ENCODE measurements at regions not wholly inside any gene's neighbourhood (a gene's known extent, or its start where the extent isn't known, plus 50 kb on each side); places are given as distances from the start of the nearest gene placed in this dataset.

DNA sequence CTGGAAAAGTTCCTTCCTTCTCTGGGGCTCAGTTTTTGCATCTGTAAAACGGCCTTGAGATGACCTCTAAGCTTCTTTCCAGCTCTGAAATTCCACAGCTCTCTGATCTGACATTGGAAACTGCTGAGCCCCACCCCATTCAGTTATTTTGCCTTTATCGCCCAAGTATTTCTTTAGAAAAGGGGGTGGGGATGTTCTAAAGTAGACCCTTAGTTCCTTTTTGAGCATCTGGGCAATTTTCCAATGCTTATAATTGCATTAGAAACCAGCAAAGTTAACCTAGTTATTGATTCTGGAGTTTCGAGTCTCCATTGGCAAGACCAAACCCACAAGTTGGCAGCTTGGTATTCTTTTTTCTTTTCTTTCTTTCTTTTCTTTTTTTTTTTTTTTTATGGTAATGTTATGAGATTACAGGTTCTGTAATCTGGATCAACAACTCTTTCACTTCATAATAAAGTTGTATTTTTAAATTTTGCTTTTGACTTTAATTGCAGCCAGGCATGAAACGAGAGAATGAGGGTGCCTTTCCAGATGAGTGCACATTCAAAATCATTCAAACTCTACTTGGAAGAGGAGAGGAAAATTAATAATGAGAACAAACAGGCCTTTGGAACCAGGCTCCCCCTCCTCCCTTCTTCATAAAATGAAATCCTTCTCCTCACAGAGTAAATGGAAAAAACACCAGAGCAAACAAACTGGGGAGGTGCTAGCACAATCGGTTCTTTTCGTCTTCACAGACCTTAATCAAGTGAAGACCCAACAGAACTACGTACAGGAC lies 76.8 kb upstream of the LRIG1 start:
- H3K4me3 Mint-ChIP-seq: no peak overlapping the region
- POLR2A ChIA-PET: no interaction called here
- ATAC-seq (no peak), DNase-seq (no peak)
- peaks cover 3 to 8% (median 5%) of the 10 kb centered on the region in 4 donors for H3K4me1 Mint-ChIP-seq
- H3K9me3 Mint-ChIP-seq: peaks cover 3 to 17% (median 10%) of the 10 kb centered on the region in 9 donors
- H3K27ac Mint-ChIP-seq: no peak overlapping the region
- H3K27me3 Mint-ChIP-seq: peaks cover 12 to 62% (median 24%) of the 10 kb centered on the region in 5 donors
- peaks cover 3 to 13% (median 5%) of the 10 kb centered on the region in 3 donors for H3K36me3 Mint-ChIP-seq

DNA sequence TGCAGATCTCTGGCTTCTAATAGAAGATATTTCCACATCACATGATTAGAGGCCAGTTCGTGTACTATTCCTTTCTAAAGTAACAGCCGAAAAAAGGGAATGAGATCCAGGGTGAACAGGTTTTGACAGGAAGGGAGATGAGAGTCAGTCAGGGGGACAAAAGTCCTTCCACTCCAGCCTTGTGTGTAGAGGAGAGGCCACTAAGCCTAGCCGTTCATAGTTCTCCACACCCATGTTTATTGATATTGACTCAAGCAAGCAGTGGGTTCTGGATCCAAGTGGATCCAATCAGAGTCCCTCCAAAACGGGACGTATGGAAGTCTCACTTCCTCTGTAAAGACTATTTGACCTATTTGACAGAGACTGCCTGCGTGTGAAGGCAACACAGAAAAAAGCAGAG lies 80.4 kb upstream of the LRIG1 start:
- H3K27me3 Mint-ChIP-seq: peaks cover 12 to 65% (median 29%) of the 10 kb centered on the region in 5 donors

GRCh38 chr3:66582721-66583423 lies 82.0 kb upstream of the LRIG1 start:
- H3K36me3 Mint-ChIP-seq: peaks cover 3 to 13% (median 5%) of the 10 kb centered on the region in 3 donors
- peaks cover 15 to 61% (median 32%) of the 10 kb centered on the region in 5 donors for H3K27me3 Mint-ChIP-seq
- DNase-seq (peak in 9 of 10 donors; percentile 13 to 74 (median 52)), ATAC-seq (peak; percentile 94 to 95)
- H3K27ac Mint-ChIP-seq: peak overlapping the region in 1 of 10 donors; percentile 66
- peaks cover 3 to 17% (median 10%) of the 10 kb centered on the region in 9 donors for H3K9me3 Mint-ChIP-seq
- peaks cover 3 to 19% (median 16%) of the 10 kb centered on the region in 4 donors for H3K4me1 Mint-ChIP-seq
- H3K4me3 Mint-ChIP-seq: peak overlapping the region in 5 of 10 donors; percentile 28 to 67 (median 36)
- POLR2A ChIA-PET: no interaction called here

More for the DNA sequence above, 80.4 kb upstream of the LRIG1 start:
- ATAC-seq (no peak), DNase-seq (no peak)
- POLR2A ChIA-PET: no interaction called here
- Mint-ChIP-seq H3K36me3 (peaks cover 3 to 13% (median 5%) of the 10 kb centered on the region in 3 donors), H3K4me3 (no peak overlapping the region), H3K9me3 (peaks cover 3 to 17% (median 10%) of the 10 kb centered on the region in 9 donors), H3K4me1 (peaks cover 3 to 19% (median 16%) of the 10 kb centered on the region in 4 donors), H3K27ac (peak overlapping the region in 1 of 10 donors; percentile 16)

DNA sequence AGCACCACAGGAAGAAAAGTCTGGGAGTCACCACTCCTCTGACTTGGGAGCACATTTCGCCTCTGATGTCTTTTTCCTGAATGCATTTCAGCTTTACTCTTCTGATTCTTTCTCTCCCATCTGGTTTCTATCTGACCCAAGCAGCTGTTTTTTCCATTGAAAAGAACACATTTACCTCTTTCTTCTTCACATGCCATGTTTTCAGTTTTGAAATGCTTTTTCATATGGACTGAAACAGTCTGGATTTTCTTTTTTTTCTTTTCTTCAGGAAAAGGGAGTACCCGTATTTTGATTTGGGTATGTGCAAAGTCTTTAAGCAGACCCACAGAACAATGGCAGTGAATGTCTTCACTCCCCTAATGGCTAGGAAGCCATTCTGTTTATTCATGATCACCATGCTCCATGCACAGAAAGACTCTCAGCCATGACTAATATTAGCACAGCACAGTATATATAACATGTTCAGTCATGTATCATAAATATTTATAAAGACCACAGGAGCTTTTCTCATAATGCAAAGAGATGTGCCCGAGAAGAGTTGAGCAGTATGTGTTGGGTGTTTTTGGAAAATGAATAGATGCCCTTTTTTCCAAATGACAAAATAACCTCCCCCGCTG lies 82.7 kb upstream of the LRIG1 start:
- peak overlapping the region in 3 of 10 donors; percentile 30 to 41 (median 31) for H3K4me3 Mint-ChIP-seq
- H3K9me3 Mint-ChIP-seq: peaks cover 0 to 11% (median 9%) of the 10 kb centered on the region in 9 donors
- peaks cover 3 to 19% (median 16%) of the 10 kb centered on the region in 4 donors for H3K4me1 Mint-ChIP-seq
- no peak overlapping the region for H3K27ac Mint-ChIP-seq
- ATAC-seq (no peak), DNase-seq (no peak)
- POLR2A ChIA-PET: no interaction called here
- H3K36me3 Mint-ChIP-seq: peaks cover 3 to 10% (median 5%) of the 10 kb centered on the region in 3 donors
- peaks cover 14 to 61% (median 32%) of the 10 kb centered on the region in 5 donors for H3K27me3 Mint-ChIP-seq

DNA sequence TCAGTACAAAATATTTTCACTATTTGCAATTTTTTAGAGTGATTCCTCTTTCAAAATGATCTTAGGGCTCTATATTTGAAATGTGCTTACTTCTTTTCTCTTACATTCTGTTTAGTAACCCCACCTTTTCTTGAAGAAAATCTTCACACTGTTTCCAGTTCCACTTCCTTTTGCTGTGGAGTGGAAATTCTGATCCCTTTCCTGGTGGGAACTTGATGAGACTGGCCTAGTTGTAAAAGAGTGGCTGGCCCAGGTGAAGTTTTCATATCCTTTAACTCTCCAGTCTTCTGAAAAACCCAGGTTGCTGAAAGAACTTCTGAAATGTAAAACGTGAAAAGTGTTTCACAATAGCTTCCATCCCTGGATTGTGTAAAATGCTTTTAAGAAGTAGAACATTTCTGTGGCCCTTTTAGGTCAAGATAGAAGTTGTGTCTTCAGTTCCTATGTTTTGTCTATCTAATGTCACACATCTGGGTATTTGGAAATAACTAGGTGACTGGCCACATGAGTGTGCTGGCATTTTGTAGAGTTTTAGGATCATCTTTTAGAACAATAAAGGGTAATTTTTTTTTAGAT lies 84.8 kb upstream of the LRIG1 start:
- Mint-ChIP-seq H3K27ac (no peak overlapping the region), H3K4me1 (peaks cover 4 to 19% (median 16%) of the 10 kb centered on the region in 4 donors), H3K4me3 (no peak overlapping the region), H3K27me3 (peaks cover 4 to 62% (median 25%) of the 10 kb centered on the region in 5 donors), H3K9me3 (no peaks in the 10 kb centered on the region), H3K36me3 (no peaks in the 10 kb centered on the region)
- POLR2A ChIA-PET: no interaction called here
- ATAC-seq (no peak), DNase-seq (no peak)

DNA sequence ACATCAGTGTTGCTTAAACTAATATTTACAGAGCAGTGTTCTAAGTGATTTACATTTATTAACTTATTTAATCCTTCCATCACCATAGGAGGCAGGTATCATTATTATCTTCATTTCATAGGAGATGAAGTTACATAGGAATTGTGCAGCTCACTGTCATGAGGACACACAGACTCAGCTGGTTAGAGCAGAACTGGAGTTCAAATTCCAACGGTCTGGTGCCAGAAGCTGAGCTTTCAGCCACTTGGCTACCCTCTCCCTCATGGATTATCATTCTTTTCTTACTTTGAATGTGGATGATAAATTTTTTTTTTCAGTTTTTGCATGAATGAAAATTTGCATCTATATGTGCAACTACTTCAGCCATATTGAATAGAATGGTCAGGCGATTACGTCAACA lies 86.0 kb upstream of the LRIG1 start:
- H3K4me3 Mint-ChIP-seq: no peak overlapping the region
- POLR2A ChIA-PET: no interaction called here
- H3K36me3 Mint-ChIP-seq: no peaks in the 10 kb centered on the region
- H3K4me1 Mint-ChIP-seq: peaks cover 1 to 18% (median 16%) of the 10 kb centered on the region in 4 donors
- H3K27ac Mint-ChIP-seq: no peak overlapping the region
- H3K27me3 Mint-ChIP-seq: peaks cover 4 to 57% (median 20%) of the 10 kb centered on the region in 5 donors
- no peak for ATAC-seq
- H3K9me3 Mint-ChIP-seq: no peaks in the 10 kb centered on the region
- no peak for DNase-seq

- POLR2A ChIA-PET: no interaction called here
- Mint-ChIP-seq H3K27me3 (peaks cover 4 to 55% (median 23%) of the 10 kb centered on the region in 5 donors), H3K4me3 (no peak overlapping the region), H3K9me3 (no peaks in the 10 kb centered on the region), H3K36me3 (no peaks in the 10 kb centered on the region), H3K27ac (no peak overlapping the region), H3K4me1 (peaks cover 1 to 5% (median 3%) of the 10 kb centered on the region in 4 donors)
- ATAC-seq (no peak), DNase-seq (no peak)
These were observed 87.6 kb upstream of the LRIG1 start for GRCh38 chr3:66588340-66588847.

GRCh38 chr3:66592016-66592761 lies 91.4 kb upstream of the LRIG1 start:
- POLR2A ChIA-PET: no interaction called here
- no peaks in the 10 kb centered on the region for H3K36me3 Mint-ChIP-seq
- peaks cover 0 to 1% (median 0%) of the 10 kb centered on the region in 4 donors for H3K4me1 Mint-ChIP-seq
- no peak overlapping the region for H3K27ac Mint-ChIP-seq
- H3K4me3 Mint-ChIP-seq: no peak overlapping the region
- H3K27me3 Mint-ChIP-seq: peaks cover 4 to 44% (median 13%) of the 10 kb centered on the region in 5 donors
- H3K9me3 Mint-ChIP-seq: no peaks in the 10 kb centered on the region
- ATAC-seq (no peak), DNase-seq (no peak)

DNA sequence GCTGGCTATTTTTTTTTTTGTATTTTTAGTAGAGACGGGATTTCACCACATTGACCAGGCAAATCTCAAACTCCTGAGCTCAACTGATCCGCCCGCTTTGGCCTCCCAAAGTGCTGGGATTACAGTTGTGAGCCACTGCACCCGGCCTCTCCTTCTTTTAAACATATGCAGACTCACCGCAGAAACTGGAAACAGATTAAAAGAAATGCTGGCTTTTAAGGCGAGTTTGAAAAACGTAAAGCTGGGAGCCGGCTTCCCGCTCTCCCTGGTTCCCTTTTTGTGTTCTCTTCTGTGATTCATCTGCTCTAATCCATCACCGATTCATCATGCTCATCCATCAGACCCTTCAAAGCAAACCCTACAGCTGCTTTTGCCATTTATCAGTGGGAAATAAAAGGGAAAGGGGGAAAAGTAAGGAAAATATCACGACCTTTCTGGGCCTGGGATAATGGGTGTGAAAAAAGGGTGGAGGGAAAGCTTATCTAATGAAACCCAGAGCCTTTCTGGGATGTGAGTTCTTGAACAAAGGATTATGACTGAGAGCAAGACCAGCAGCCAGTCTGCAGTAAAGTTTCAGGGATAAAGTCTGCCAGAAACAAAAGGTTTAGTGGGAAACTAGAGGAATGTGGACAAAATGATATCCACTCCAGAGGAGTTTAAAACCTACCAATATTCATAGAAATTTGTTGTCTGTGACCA lies 92.3 kb upstream of the LRIG1 start:
- Mint-ChIP-seq H3K4me3 (no peak overlapping the region), H3K36me3 (no peaks in the 10 kb centered on the region), H3K9me3 (no peaks in the 10 kb centered on the region), H3K27ac (no peak overlapping the region), H3K4me1 (peaks cover 0 to 1% (median 0%) of the 10 kb centered on the region in 4 donors), H3K27me3 (peaks cover 0 to 38% (median 11%) of the 10 kb centered on the region in 5 donors)
- ATAC-seq (no peak), DNase-seq (no peak)
- POLR2A ChIA-PET: no interaction called here

DNA sequence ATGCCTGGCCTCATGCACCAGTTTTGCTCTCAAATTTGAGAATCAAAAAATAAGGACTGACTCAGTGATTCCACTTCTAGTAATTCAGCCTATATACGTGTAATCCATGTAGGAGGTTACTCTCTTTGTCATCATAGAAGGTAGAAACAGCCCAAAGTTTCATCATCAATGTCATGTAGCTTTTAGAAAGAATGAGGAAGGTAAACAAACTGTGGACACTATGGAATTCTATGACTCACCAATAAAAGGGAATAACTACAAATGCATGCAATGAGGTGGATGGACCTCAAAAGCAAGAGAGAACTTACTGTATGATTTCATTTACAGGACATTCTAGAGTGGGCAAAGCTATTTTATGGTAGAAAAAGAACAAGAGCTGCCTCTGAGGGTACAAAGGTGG lies 93.2 kb upstream of the LRIG1 start:
- ATAC-seq: no peak
- peaks cover 0 to 1% (median 0%) of the 10 kb centered on the region in 4 donors for H3K4me1 Mint-ChIP-seq
- peaks cover 0 to 29% (median 11%) of the 10 kb centered on the region in 5 donors for H3K27me3 Mint-ChIP-seq
- H3K9me3 Mint-ChIP-seq: no peaks in the 10 kb centered on the region
- H3K36me3 Mint-ChIP-seq: no peaks in the 10 kb centered on the region
- POLR2A ChIA-PET: no interaction called here
- no peak for DNase-seq
- no peak overlapping the region for H3K4me3 Mint-ChIP-seq
- no peak overlapping the region for H3K27ac Mint-ChIP-seq

- DNase-seq: no peak
- H3K27ac Mint-ChIP-seq: no peak overlapping the region
- ATAC-seq: no peak
- POLR2A ChIA-PET: no interaction called here
- H3K36me3 Mint-ChIP-seq: no peaks in the 10 kb centered on the region
- no peak overlapping the region for H3K4me3 Mint-ChIP-seq
- peaks cover 5 to 21% (median 12%) of the 10 kb centered on the region in 5 donors for H3K27me3 Mint-ChIP-seq
- H3K4me1 Mint-ChIP-seq: peaks cover 3 to 6% (median 3%) of the 10 kb centered on the region in 4 donors
- no peaks in the 10 kb centered on the region for H3K9me3 Mint-ChIP-seq
These were observed 96.6 kb upstream of the LRIG1 start for GRCh38 chr3:66597308-66597863.
